A673 (cell line): ENCODE measurements at regions not wholly inside any gene's neighbourhood (a gene's known extent, or its start where the extent isn't known, plus 50 kb on each side); places are given as distances from the start of the nearest gene placed in this dataset.

Source experiments
- BruUV-seq: library from RNA; stranded (reverse); fragments of 400-500 nt; replicated peaks from 2 replicates; lab custom pipeline; 2021; lab: Mats Ljungman, UMichigan
- CTCF ChIA-PET: fragments of 300-600 bp; sonication (Branson Sonifier 250); formaldehyde crosslinking; loops from one replicate; lab custom pipeline; 2022; ENCODE audit warnings: antibody characterized with exemption; lab: Charles Lee
- POLR2A ChIA-PET: fragments of 300-600 bp; sonication (Branson Sonifier 250); formaldehyde crosslinking; loops from one replicate; lab custom pipeline; 2022; ENCODE audit warnings: antibody characterized with exemption; ENCODE audit not compliant: low non-redundant PET; lab: Charles Lee
- DNase-seq: peaks from one replicate; pipeline ENCODE4 v3.0.0-alpha.2; 2015; ENCODE audit warnings: low spot score
- H3K27ac ChIP-seq: fragments of 200-600 bp; sonication (generic); 2 replicates; pipeline ENCODE4 v1.5.1; 2016; ENCODE audit warnings: mixed run types, low read depth, mild to moderate bottlenecking, mixed read lengths, antibody characterized with exemption, low read length; ENCODE audit not compliant: poor library complexity, severe bottlenecking
- H3K27me3 ChIP-seq: fragments of 200-600 bp; sonication (generic); replicated peaks from 2 replicates; pipeline ENCODE4 v1.6.1; 2017; ENCODE audit warnings: mixed run types, low read depth, mild to moderate bottlenecking, mixed read lengths, antibody characterized with exemption, low read length; ENCODE audit not compliant: insufficient read depth, poor library complexity
- H3K36me3 ChIP-seq: fragments of 200-600 bp; sonication (generic); 2 replicates; pipeline ENCODE4 v1.6.1; 2016; ENCODE audit warnings: mixed run types, mild to moderate bottlenecking, mixed read lengths, antibody characterized with exemption, low read length; ENCODE audit not compliant: insufficient read depth, poor library complexity, severe bottlenecking
- H3K4me1 ChIP-seq: fragments of 200-600 bp; sonication (generic); 2 replicates; pipeline ENCODE4 v1.6.1; 2017; ENCODE audit warnings: mixed run types, mild to moderate bottlenecking, mixed read lengths, antibody characterized with exemption, low read length; ENCODE audit not compliant: insufficient read depth, poor library complexity, severe bottlenecking
- H3K4me3 ChIP-seq: fragments of 200-600 bp; sonication (generic); 2 replicates; pipeline ENCODE4 v1.5.1; 2016; ENCODE audit warnings: low read depth, mixed run types, mild to moderate bottlenecking, mixed read lengths, low read length; ENCODE audit not compliant: poor library complexity, severe bottlenecking
- H3K9me3 ChIP-seq: fragments of 200-600 bp; sonication (generic); 2 replicates; pipeline ENCODE4 v1.6.1; 2016; ENCODE audit warnings: mixed run types, low read depth, mild to moderate bottlenecking, mixed read lengths, antibody characterized with exemption, low read length; ENCODE audit not compliant: poor library complexity, severe bottlenecking
- CTCF ChIP-seq: fragments of 300-800, 200-600 bp; sonication (generic); conservative IDR thresholded peaks from 2 replicates; pipeline ENCODE4 v1.5.1; 2017; ENCODE audit warnings: low read depth, mild to moderate bottlenecking, antibody characterized with exemption, low read length, moderate library complexity, mixed read lengths
- EZH2 ChIP-seq: fragments of 200-600 bp; sonication (generic); IDR thresholded peaks from 2 replicates; pipeline ENCODE4 v1.6.1; 2017; ENCODE audit warnings: borderline replicate concordance, low read depth, mild to moderate bottlenecking, mixed read lengths, antibody characterized with exemption, low read length; ENCODE audit not compliant: poor library complexity, severe bottlenecking
- intact Hi-C: fragments of 100-400 bp; cut with micrococcal nuclease; formaldehyde crosslinking; loops from one replicate; pipeline ENCODE4 v1.10.0; 2022; ENCODE audit not compliant: unreplicated experiment

- ChIA-PET CTCF (no interaction called here), POLR2A (no interaction called here)
These were observed 231.0 kb downstream of the SNX18 start for GRCh38 chr5:54748527-54748926.

GRCh38 chr5:54746777-54747398, 229.3 kb downstream of the SNX18 start:
- Histone ChIP-seq H3K27me3 (no peaks in the 10 kb centered on the region), H3K4me1 (peaks cover 24% of the 10 kb centered on the region), H3K9me3 (no peaks in the 10 kb centered on the region), H3K36me3 (no peaks in the 10 kb centered on the region), H3K4me3 (no peak overlapping the region), H3K27ac (no peak overlapping the region)
- TF ChIP-seq EZH2 (no peak), CTCF (no peak)
- POLR2A ChIA-PET, result no interaction called here
- CTCF ChIA-PET, result no interaction called here
- intact Hi-C loops, result no loop called here
- no peak for DNase-seq
- BruUV-seq, result no TSS peak

More at GRCh38 chr5:54748527-54748926, 231.0 kb downstream of the SNX18 start:
- H3K4me1 ChIP-seq, result peaks cover 11% of the 10 kb centered on the region
- no peak for DNase-seq
- no peak overlapping the region for H3K27ac ChIP-seq
- intact Hi-C loops, result no loop called here
- no TSS peak for BruUV-seq
- no peak for TF ChIP-seq EZH2
- TF ChIP-seq CTCF, result no peak
- H3K36me3 ChIP-seq, result no peaks in the 10 kb centered on the region
- no peaks in the 10 kb centered on the region for H3K9me3 ChIP-seq
- H3K27me3 ChIP-seq, result no peaks in the 10 kb centered on the region
- no peak overlapping the region for H3K4me3 ChIP-seq

- no peak for DNase-seq
- no peak overlapping the region for H3K27ac ChIP-seq
- H3K27me3 ChIP-seq, result no peaks in the 10 kb centered on the region
- ChIA-PET CTCF (no interaction called here), POLR2A (interaction anchor here (0.5 kb wide), 1 partner anchor 668 kb away, joined by 4 read pairs; no protein-coding TSS in a partner anchor)
- peaks cover 25% of the 10 kb centered on the region for H3K4me1 ChIP-seq
- no peaks in the 10 kb centered on the region for H3K9me3 ChIP-seq
- no TSS peak for BruUV-seq
- no peak overlapping the region for H3K4me3 ChIP-seq
- TF ChIP-seq EZH2 (no peak), CTCF (no peak)
- intact Hi-C loops, result no loop called here
- no peaks in the 10 kb centered on the region for H3K36me3 ChIP-seq
These were observed 228.8 kb downstream of the SNX18 start for GRCh38 chr5:54746346-54746745.
